ENCODE measurements at regions not wholly inside any gene's neighbourhood (a gene's known extent, or its start where the extent isn't known, plus 50 kb on each side); places are given as distances from the start of the nearest gene placed in this dataset.

GRCh38 chr13:104461049-104461448, 1394.8 kb upstream of the SLC10A2 start:
- H3K4me1 ChIP-seq, result no peaks in the 10 kb centered on the region
- H3K9me3 ChIP-seq, result no peaks in the 10 kb centered on the region
- TF ChIP-seq POLR2A (IDR thresholded peaks at IDR 0.05), result no peak
- TF ChIP-seq, protein P1, sequence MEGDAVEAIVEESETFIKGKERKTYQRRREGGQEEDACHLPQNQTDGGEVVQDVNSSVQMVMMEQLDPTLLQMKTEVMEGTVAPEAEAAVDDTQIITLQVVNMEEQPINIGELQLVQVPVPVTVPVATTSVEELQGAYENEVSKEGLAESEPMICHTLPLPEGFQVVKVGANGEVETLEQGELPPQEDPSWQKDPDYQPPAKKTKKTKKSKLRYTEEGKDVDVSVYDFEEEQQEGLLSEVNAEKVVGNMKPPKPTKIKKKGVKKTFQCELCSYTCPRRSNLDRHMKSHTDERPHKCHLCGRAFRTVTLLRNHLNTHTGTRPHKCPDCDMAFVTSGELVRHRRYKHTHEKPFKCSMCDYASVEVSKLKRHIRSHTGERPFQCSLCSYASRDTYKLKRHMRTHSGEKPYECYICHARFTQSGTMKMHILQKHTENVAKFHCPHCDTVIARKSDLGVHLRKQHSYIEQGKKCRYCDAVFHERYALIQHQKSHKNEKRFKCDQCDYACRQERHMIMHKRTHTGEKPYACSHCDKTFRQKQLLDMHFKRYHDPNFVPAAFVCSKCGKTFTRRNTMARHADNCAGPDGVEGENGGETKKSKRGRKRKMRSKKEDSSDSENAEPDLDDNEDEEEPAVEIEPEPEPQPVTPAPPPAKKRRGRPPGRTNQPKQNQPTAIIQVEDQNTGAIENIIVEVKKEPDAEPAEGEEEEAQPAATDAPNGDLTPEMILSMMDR (IDR thresholded peaks at IDR 0.05), result no peak
- intact Hi-C loops (cut with DNase I; ENCODE audit: low total_unique reads), result no loop called here
- H3K27ac ChIP-seq, result no peak overlapping the region
- no peaks in the 10 kb centered on the region for H3K27me3 ChIP-seq
- H3K4me3 ChIP-seq, result no peak overlapping the region
- DNase-seq, result no peak
- H3K36me3 ChIP-seq, result no peaks in the 10 kb centered on the region

- Histone ChIP-seq H3K4me1 (no peaks in the 10 kb centered on the region), H3K27me3 (no peaks in the 10 kb centered on the region), H3K36me3 (no peaks in the 10 kb centered on the region), H3K4me3 (no peak overlapping the region), H3K9me3 (no peaks in the 10 kb centered on the region), H3K27ac (no peak overlapping the region)
- TF ChIP-seq, protein P1 (IDR thresholded peaks at IDR 0.05), result no peak
- no peak for TF ChIP-seq POLR2A (IDR thresholded peaks at IDR 0.05)
- no peak for DNase-seq
- intact Hi-C loops (cut with DNase I; ENCODE audit: low total_unique reads), result no loop called here
Measured at GRCh38 chr13:104460554-104460953, 1394.3 kb upstream of the SLC10A2 start.

DNA sequence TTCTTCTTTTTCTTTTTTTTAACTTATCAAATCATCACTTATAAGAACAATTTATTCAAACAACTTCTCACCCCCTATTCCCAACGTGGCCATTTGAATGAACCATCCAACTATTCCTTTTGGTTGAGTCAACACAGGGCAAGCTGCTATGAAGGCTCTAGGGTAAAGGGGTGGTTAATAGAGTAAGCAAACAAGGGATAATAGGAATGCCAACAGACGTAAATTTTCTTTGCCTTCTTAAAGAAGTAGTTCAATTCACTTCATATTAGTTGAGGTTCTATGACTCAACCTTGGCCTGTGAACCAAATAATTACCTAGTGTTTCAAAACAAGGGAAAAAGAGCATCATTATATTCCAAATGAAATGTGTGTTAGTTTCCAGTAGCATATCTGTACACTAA, 1383.8 kb upstream of the SLC10A2 start:
- no peak for DNase-seq
- Histone ChIP-seq H3K27ac (no peak overlapping the region), H3K36me3 (no peaks in the 10 kb centered on the region), H3K9me3 (no peaks in the 10 kb centered on the region), H3K4me1 (no peaks in the 10 kb centered on the region), H3K4me3 (no peak overlapping the region), H3K27me3 (no peaks in the 10 kb centered on the region)
- intact Hi-C loops (cut with DNase I; ENCODE audit: low total_unique reads), result no loop called here
- TF ChIP-seq, protein P1 (IDR thresholded peaks at IDR 0.05), result no peak
- TF ChIP-seq POLR2A (IDR thresholded peaks at IDR 0.05), result no peak

GRCh38 chr13:104447348-104447747, 1381.1 kb upstream of the SLC10A2 start:
- no peak for DNase-seq
- Histone ChIP-seq H3K4me1 (no peaks in the 10 kb centered on the region), H3K27ac (no peak overlapping the region), H3K36me3 (no peaks in the 10 kb centered on the region), H3K4me3 (no peak overlapping the region), H3K9me3 (no peaks in the 10 kb centered on the region), H3K27me3 (no peaks in the 10 kb centered on the region)
- intact Hi-C loops (cut with DNase I; ENCODE audit: low total_unique reads), result no loop called here
- TF ChIP-seq, protein P1 (IDR thresholded peaks at IDR 0.05), result no peak
- no peak for TF ChIP-seq POLR2A (IDR thresholded peaks at IDR 0.05)

DNA sequence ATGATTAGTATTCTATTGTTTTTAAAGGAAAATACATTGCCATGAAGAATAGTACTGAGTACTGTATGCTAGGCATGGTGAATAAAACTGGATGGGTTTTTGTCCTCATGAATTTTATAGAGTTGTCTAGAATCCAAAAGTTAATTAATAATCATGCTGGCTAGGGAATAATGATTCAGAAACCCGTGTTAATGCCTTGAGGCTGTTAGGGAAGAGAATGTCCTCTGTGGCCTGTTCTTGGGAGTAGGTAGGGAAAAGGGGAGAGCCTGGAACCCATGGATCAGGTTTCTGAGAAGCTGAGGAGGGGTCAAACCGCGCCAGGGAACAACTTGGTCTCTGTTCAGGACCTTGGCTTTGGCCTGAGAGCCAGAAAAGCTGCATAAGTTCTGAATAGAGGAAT, 1376.3 kb upstream of the SLC10A2 start:
- H3K4me1 ChIP-seq, result no peaks in the 10 kb centered on the region
- no peaks in the 10 kb centered on the region for H3K9me3 ChIP-seq
- H3K36me3 ChIP-seq, result no peaks in the 10 kb centered on the region
- H3K27me3 ChIP-seq, result no peaks in the 10 kb centered on the region
- DNase-seq, result no peak
- H3K27ac ChIP-seq, result no peak overlapping the region
- H3K4me3 ChIP-seq, result no peak overlapping the region
- intact Hi-C loops (cut with DNase I; ENCODE audit: low total_unique reads), result no loop called here
- TF ChIP-seq, protein P1 (IDR thresholded peaks at IDR 0.05), result no peak
- no peak for TF ChIP-seq POLR2A (IDR thresholded peaks at IDR 0.05)
